T1000 (cell line): ENCODE measurements at regions not wholly inside any gene's neighbourhood (a gene's known extent, or its start where the extent isn't known, plus 50 kb on each side); places are given as distances from the start of the nearest gene placed in this dataset.

Experiments
- DNase-seq: peaks from one replicate; lab custom pipeline; 2025; ENCODE audit warnings: mixed read lengths; lab: John Stamatoyannopoulos, UW

DNA sequence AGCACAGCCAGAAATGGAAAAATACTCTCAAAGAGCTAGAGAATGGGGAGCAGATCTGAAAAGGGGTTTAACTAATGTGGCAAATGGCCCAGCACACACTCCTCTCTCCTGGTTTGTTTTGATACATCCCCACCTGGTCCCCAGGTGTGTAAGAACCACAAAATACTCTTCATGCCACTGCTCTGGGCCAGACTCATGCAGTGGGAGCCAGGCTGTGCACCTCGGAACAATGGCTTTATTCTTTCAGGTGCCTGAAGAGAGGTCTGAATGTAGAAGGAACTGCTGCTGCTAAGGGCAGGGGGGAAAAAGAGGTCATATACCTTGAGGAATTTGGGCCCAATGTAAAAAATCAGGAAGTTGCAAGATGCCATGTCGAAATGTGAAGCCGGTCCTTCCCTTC is 123.9 kb upstream of the ADAMTSL1 start:
- DNase-seq, result no peak

DNA sequence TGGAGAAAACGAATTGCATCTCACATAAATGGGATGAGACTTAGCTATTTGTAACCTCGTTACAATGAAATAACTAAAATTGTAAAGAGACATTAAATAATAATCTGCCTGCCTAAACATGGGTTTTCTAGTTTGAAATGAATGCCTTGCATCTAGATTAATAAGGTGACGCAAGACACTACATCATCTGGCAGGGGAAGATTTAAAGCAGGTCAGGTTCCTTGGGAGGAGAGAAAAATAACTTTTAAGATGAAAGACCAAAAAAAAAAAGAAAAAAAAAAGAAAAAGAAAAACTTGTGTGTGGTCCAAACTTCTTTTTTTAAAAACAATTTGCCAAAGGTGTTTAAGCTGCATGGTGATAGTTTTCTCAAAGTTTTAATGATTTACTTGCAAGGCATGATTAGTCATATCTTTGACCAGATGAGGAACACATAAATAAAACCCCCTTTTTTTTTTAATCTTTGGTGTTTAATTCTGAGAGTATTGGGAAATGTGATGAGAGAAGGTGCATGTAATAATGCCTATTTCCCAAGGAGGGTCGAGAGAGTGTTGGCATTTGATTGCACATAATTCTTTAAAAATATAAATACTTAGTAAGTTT is 122.9 kb upstream of the ADAMTSL1 start:
- DNase-seq, result no peak

DNA sequence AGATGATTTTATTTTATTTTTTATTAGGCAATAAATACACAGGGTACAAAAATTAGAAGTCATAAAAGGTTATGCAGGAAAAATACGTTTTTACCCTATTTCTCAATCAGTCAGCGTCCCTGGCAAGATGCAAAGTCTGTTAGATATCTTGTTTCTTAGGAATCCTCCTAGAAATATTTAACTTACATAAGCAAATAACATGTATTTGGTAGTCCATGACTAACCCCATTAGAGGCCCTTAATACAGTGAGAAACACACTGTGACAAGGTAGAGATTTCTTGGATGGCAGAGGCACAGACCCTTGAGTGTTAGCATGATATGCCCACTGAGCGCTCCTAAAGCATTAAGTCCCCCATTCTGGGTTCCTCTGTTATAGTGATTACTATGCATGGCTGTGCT is 121.2 kb upstream of the ADAMTSL1 start:
- DNase-seq, result no peak

DNA sequence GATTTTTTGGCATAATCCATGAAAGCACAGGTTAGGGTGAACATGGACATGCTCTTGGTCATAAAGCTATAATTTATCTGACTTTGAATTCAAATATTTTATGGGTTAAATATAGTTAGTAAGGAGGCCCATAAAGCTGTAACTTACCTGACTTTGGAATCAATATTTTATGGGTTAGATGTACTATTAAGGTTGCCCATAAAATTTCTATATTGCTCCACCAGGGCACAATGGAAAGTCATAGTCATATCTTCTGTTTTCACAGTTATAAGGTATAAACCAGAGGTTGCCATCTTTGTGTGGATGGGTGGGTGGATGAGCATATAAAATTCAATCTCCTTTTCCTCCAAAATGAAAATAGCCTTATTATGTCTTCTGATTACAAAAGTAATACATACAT is 120.5 kb upstream of the ADAMTSL1 start:
- no peak for DNase-seq

DNA sequence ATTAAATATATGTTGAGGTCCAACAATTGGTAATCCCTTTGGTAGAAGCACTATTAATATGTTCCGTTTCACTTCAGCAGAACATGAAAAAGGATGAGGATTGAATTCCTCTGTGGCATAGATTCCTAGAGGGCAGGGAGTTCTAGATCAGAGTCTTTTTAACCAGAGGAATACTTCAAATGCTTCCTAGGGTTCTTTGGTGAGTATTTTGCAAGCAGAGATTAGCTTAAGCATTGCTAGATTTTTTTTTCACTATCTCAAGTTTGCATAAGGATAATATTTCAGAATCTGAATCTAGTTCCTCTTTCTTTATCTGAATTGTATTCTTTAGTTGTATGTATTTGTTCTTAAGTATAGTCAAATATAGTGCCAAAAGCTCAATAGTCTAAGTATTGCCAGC is 116.6 kb upstream of the ADAMTSL1 start:
- DNase-seq, result no peak

DNA sequence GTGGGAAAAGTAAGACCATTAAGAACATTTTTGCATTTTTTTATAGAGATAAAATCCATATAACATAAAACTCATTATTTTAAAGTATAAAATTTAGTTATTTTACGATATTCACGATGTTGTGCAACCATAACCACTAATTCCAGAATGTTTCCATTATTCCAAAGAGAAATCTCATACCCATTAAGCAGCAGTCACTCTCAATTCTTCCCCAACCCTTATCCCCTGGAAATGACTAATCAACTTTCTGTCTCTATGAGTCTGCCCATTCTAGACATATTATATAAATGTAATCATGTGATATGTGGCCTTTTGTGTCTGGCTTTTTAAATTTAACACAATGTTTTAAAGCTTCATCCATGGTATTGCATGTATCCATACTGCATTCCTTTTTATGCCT is 115.6 kb upstream of the ADAMTSL1 start:
- DNase-seq, result no peak

DNA sequence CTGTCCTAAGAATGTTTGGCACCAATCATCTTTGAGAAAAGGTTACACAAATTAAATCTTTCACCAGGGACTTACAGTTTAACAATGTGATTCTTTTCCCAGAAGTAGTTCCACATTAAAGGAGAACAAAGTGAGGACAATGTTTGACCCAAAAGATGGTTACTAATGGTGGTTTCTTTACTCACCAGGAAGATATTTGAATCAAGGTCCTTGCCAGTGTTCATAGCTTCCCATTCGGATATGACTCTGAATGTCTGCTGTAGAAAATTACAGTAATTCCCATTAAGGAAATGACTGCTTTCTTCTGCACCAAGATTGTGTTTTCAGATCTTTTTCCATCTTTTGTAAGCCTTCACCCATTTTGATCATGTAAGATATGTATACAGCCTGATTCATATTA is 114.6 kb upstream of the ADAMTSL1 start:
- no peak for DNase-seq

DNA sequence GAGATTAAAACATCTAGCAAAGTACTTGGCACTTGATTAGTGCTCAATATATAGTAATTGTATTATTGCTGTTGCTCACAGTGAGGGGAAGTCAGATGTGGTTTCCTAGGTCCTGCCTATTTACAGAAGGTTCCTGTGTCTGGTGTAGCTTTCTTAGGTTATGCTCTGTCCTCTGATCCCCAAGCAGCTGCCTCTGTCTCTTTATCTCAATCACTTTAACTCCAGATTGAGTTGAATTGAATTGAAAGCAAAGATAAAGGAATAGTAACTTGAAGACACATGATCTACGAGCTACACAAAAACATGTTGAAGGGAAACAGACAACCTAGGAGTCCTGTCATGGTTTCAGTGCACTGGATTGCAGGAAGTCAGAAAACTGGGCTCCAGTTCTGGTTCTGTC is 113.9 kb upstream of the ADAMTSL1 start:
- DNase-seq, result no peak

DNA sequence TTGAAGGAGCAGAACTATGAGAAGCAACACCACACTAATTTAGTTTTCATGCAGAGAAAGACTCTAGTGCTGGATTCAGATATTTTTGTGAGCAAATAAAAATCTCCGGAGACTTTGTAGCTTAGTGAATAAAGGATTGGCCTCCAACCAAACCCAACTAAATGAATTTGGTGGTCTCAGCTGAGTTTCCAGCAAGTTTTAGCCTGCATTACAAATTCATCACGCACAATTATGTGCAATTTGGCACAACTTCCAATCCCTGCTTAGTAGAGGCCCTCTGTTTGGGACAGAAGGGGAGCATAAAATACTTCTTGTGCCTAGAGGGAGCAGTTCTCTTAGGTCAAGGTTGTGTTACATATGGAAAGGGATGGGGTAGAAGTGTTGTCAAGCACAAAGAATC is 112.3 kb upstream of the ADAMTSL1 start:
- no peak for DNase-seq

DNA sequence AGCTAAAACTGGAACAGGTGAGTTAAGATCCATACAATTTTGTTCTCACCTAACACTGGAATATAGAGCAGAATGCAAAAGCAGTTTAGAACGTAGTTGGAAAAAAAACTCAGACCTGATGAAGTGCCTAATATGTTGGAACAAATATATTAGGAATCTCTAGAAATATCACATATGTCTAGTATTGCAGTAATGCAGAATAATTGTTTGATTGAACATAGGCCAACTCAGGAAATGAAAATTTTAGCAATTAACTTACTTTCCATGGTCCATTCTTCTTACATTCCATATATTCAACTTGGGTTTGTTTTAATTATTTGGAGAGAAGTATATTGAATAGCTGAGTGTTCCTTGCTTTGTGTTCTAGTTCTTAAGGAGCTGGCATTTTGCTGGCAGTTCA is 111.8 kb upstream of the ADAMTSL1 start:
- DNase-seq, result no peak

DNA sequence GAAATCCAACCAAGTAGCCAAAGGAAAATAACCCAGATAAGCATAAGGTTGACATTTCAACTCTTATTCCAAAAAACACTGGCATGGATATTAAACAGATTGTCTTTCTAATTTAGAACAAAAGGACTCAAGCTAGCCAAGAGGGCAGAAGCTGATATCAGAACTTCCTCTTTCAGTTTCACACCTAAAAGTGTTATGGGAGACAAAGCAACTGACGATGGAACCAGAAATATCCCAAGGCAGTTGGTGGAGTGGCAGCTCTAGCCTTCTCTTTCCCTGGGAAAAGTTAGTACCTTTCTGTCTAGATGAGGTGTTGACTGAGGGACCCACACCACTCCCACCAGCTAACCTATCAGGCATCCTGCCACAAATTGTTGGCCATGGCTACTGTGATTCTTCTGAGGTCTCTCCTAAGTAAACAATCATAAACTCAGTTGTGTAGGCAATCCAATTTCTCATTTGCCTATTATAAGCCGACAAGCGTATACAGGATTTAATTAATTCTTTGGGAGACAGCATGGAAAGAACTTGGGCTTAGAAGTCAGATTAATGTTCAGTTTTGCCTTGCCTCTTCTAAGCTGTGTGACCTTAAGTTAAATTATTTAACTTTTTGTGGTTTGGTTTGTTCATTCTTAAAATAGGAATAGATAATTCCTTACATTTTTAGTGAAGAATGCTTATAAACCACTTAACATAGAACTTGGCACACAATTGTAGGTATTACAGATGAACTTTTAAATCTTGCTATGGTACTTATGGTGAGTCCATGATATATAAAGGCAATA is 110.9 kb upstream of the ADAMTSL1 start:
- no peak for DNase-seq

DNA sequence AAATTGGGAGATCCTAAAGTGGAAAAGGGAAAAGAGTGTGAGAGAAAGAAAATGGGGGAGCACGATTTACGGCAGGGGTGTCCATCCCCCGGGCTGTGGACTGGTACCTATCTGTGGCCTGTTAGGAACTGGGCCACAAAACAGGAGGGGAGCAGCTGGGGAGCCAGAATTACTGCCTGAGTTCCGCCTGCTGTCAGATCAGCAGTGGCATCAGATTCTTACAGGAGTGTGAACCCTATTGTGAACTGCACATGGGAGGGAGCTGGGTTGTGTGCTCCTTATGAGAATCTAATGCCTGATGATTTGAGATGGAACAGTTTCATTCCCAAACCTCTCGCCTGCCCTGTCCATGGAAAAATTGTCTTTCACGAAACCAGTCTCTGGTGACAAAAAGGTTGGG is 108.3 kb upstream of the ADAMTSL1 start:
- DNase-seq, result no peak

DNA sequence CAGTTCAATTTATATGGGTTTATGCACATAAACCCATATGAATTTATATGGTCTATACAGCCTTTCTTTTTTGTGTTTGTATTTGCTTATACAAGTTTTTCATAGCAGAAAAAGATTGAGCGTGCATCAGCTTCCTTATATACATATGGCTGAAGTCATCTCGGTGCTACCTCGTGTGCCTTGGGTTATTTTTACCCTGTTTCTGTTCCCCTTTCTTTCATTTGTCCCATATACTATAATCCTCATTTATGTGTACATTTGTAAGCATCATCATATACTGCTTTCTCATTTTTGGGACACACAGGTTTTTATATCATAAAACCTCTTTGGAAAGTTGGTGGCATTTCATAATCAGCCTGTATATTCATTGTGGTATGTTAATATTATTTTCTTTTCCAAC is 107.8 kb upstream of the ADAMTSL1 start:
- no peak for DNase-seq

DNA sequence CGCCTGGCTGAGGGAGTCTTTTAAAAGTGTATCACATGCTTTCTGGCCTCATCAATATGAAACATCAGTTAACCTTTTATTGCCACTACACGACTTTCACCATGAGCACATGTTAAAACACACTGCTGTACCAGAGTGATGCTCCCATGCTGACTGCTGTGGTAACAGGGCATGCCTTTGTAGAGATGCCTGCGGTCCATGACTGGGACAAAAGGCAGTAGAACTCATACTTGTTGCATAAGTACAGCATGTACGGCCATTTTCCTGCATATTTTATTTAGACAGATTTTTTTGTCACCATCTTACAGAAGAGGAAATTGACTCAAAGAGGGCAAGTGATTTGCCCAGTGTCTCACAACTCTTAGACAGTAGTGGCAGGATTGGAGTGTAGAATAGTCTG is 105.7 kb upstream of the ADAMTSL1 start:
- DNase-seq, result no peak

DNA sequence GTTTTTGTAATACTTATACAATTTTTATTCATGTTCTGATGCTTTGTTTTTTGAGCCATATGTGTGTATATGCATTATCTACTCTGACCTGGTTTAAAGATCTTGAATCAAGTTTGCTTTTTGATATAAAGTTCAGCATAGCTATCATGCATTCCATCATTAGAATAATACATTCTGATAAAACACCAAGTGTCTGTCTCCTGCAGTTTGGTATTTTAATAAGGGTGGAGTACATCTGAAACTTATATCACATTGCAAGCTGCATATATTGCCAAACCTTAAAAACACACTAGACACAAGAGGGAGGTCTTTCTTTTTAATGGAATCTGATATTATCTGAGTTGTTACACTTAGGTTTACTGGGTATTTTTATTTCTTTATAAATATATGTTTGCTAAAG is 102.8 kb upstream of the ADAMTSL1 start:
- DNase-seq, result no peak

DNA sequence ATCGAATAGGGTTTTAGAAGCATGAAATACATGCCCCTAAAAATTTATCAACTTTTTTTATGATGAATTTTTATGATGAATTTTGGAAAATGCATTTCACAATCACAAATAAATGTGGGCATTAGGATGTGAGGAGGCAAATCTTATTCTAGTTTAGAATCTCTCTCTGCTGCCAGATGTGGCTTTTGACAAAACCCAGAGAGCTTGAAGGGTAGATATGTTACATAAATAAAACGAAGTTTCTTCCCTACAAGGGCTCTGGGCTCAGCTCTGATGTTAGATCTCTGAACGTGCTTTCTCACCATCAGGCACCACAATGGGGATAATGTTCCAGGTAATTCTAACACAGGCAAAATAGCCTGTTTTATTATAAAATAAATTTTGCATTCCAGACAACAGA is 102.3 kb upstream of the ADAMTSL1 start:
- DNase-seq, result no peak

DNA sequence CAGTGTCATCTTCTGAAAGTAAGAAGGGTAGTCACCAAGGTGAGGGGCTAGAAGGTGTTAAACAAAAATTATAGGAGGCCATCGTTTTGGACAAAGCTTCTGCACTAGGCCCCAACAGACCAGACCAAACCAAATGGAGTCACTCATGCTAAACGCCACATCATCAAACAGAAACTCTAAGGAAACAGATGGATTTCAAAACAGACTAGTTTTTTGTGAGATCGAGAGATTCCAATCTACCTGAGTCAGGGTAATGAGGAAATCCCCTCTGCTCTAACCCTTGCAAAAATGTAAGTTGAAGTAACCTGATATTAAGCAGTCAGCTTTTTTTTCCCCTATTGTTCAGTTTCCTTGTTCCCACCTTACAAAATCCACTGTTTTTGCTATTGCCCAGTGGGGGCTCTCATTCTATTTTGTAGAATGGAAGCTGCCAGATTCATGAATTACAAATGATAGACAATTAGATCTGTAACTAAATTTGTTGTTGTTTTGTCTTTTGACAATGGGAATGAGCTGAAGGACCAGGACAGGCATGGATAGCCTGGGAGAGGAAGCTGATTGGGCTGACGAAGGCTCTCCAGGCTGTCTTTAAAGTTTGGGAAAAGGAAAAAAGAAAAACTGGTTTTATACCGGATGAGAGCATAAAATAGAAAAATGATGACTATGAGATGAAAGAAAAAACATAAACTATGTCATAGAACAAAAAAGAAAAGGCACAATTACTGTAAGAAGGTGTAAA is 94.7 kb upstream of the ADAMTSL1 start:
- no peak for DNase-seq

DNA sequence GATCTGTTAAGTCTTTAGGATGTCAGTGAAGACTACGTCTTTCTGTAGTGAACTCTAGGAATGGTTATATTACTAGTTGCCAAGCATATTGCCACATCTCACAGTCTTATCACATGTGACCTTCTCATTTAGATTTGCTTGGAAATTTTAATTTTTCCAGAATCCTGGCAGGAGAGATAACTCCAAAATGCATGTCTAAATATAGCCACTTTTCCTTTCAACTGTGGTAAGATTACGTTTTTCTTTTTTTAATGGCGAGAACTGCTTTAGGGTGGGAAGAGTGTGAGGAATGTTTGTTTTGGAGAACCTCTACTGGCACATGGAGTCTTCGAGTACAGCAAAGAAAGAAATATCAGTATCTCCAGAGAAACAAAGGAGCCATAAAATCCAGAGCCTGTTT is 91.7 kb upstream of the ADAMTSL1 start:
- no peak for DNase-seq

DNA sequence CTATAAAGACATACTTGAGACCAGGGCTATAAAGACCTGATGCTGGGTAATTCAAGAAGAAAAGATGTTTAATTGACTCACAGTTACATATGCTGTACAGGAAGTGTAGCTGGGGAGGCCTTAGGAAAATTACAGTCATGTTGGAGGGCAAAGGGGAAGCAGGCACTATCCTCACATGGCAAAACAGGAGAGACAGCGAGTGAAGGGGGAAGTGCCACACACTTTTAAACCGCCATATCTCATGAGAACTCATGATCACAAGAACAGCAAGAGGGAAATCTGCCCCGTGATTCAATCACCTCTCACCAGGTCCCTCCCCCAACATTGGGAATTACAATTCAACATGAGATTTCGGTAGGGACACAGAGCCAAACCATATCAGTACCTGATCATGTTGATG is 89.9 kb upstream of the ADAMTSL1 start:
- no peak for DNase-seq

DNA sequence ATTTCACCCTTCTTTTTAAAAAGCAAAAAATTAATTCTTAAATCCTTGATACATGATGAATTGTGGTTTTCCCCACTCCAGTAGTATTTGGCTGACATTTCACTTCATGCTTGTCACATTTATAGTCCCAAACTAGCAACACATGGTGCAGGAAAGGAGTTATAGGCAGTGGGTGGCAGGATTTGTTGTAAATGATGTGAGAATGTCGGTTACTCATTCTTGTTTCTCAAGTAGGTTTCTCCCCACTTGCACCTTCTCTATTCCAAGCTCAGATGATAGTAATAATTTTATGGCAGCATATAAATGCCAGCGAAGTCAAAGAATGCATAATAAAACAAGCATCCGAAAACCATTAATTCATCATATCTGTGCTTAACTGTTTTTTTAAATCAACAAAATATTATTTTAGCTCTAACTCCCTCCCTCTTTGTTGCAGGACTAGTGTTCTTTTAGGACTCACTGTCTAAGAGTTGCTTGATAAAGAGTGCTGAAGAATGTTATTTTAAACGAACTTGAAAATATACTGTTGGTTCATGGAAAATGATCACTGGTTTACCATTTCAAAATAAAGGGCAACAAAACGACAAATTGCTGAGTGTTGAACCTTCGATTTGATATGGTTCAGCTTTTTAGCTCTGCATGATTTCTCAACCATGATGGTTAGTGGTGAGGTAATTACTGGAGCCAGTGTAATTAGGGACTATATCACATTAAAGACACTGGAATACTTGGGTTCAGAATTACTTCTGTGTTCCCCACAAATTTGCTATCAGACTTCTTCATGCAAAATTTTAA is 88.1 kb upstream of the ADAMTSL1 start:
- DNase-seq, result no peak

DNA sequence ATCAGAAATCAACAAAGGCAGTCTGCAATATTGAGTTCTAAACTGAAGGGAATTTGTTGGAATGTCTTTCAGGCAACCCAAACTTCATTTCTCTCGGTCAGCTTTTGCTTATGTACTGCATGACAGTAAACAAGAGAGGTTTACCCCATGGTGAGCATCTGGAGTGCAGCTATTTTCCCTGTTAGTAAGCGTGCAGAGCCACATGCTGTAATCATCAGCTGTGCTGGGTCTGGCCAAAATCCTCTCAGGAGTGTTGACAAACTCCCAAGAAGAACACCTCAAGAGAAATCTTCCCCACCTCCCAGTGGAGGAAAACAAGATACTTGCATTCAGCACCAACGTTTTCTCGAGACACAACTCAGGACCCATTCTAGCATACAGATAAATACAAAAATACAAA is 83.6 kb upstream of the ADAMTSL1 start:
- DNase-seq, result no peak

DNA sequence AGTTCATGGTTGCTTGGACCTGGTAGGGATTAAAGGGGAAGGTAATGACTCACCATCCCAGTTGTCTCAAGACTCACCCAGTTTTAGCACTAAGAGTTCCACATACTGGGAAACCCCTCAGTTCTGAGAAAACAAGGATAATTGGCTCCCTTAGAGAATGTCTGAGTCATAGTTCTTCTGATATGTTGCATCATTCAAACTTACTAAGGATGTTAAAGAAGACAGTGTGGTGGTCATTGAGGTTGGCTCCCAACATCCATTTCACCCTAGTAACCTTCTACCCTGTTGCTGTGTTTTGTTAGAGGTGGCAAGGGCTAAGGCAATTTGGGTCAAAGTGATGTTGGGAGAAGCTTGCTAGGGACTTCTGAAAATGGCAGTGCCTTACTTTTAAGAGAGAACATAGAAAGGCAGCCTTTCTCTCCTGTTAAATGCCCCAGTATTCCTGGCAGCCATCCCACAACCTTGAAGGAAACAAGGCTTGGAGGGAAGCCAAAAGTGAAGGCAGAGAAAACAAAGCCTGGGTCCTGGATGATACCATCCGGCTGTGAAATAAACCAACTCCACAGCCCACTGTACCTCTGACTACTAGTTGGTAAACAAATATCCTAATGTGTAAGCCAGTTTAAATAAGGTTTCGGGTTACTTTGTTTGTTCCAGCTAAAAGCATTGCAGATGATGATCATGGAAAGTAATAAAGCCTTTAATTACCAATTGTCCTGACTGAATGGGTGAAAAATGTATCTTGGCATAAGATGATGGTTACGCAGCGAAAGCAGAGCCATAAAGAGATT is 80.4 kb upstream of the ADAMTSL1 start:
- DNase-seq, result peak; percentile 38
